NCI-H2107 treated with DMSO at 0.1 percent for 48 hours (cell line): ENCODE measurements at regions not wholly inside any gene's neighbourhood (a gene's known extent, or its start where the extent isn't known, plus 50 kb on each side); places are given as distances from the start of the nearest gene placed in this dataset.

ENCODE experiments used
- DNase-seq: peaks from one replicate; lab custom pipeline; 2025; ENCODE audit not compliant: unreplicated experiment; lab: John Stamatoyannopoulos, UW

DNA sequence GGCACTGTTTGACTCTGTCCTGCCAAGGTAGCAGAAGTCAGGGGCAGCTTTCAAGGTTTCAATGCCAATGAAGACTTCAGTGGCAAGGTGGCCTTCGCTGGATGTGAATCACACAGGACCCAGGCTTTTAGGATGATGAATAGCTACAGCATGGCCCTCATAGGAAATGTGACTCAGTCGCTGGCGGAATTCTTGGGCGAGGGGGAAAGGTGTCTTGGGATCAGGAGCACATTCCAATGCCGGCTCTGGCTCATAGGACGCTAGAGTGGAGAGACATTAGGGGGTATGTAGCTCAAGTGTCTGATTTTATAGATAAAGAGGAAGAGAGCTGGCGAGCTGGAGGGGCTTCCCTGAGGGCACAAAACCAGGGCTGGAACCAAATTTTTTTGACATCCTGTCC, 68.6 kb downstream of the SMIM21 start:
- no peak for DNase-seq

DNA sequence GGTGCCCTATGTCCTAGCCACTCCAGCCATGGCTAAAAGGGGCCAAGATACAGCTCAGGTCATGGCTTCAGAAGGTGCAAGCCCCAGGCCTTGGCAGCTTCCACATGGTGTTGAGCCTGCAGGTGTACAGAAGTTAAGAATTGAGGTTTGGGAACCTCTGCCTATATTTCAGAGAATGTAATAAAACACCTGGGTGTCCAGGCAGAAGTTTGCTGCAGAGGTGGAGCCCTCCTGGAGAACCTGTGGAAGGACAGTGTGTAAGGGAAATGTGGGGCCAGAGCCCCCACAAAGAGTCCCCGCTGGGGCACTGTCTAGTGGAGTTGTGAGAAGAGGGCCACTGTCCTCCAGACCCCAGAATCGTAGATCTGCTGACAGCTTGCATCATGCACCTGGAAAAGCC, 74.1 kb downstream of the SMIM21 start:
- DNase-seq, result no peak

DNA sequence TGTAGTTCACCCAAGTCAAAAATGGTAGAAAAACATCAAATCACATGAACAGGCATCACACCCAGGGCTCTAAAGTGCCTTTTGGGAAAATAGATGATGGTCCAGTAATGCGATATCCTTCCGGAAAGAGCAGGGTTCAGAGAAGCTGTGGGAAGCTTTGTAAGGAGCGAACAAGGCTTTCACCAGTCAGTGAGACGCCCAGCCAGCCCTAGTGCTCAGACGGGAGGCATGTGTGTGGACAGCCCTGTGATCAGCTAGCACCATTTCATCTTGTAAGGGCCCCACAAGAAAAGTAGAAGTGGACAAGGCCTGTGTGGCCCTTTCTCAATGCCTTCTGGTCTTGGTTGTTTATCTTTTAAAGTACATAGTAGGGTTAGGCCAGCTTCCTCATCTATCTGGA, 76.1 kb downstream of the SMIM21 start:
- no peak for DNase-seq

DNA sequence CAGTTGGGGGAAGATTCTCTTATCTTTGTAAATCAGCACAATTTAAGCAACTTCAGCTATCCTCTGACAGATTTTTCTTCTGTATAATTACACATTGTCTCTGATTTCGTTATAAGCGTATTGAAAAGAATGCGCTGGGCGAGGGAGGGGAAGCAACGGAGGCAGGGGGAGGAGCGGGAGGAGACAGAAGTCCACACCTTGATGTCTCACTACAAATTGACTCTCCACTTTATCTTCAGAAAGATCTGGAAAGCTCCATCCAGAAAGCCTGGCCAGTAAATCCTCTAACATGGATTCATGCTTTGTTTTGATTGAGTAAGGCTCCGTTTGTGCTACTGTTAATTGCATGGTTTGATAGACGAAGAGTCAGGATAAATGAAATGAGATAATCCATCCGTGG, 76.6 kb downstream of the SMIM21 start:
- no peak for DNase-seq

DNA sequence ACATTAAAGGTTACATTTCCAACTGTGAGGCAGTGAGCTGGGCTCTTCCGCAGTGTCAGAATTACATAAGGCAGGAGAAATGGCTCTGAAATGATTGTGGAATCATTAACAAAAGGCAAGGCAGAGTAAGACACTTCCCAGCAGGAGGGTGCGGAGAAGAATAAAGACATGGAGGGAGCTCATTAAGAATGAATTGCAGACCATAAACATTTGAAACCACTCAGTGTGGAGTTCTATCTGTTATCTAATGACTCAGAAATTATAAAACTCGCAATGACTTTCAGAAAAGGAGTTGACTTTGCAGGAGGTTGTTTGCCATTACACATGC, 77.0 kb downstream of the SMIM21 start:
- DNase-seq, result peak; percentile 40

DNA sequence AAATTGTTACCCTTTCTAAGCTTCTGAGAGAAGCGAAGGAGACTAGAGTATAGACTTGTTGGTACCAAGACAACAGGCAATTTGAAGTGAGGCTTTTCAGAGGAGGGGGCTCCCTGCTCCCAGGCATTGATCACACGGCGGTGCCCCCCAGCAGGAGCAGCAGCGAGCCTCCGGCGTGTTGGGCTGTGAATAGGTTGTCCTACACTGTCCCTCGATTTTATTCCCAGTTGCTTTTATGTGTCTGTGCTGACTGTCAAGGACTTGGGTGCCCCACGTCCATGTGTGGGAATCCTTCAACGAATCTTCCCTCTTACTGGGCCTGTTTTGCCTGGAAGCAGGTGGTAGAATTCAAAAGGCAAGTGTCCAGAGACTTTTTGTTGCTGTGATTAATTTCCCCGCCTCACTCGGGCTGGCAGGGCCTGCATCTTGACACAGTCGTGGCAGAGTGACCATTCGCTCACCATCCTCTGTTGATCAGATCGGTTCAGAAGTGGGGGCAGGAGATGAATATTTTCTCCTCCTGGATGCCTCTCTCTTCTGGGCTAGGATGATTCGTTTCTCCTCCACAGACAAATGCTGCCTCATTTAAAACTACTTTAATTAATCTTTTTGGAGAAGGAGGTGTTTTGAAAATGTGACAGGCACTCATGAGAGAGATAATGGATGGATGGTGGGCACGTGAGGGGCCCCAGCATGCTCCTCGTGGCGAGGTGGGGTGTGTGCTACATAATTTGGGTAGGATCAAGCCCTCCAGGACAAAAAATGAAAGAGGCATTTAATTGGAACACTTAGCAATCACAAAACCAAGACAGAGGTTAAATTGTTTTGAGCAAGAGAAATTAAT, 77.6 kb downstream of the SMIM21 start:
- no peak for DNase-seq

DNA sequence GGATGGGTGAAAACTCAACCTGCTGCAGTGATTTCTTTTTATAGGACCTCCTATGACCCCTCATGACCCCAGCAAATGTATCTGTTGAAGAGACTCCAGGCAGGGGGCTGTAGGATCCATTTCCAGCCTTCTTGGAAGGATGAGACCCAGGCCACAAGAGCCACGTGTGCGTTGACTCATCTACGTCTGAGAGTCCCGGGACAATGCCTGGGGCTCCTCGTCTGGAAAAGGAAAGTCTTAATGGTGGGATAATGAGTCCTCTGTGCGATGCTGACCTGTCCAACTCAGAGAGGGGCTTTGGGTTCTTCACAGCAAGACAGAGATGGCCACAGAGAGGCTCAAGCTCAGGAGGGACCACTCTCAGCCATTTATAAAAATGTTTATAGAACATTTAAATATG, 80.8 kb downstream of the SMIM21 start:
- DNase-seq, result no peak

DNA sequence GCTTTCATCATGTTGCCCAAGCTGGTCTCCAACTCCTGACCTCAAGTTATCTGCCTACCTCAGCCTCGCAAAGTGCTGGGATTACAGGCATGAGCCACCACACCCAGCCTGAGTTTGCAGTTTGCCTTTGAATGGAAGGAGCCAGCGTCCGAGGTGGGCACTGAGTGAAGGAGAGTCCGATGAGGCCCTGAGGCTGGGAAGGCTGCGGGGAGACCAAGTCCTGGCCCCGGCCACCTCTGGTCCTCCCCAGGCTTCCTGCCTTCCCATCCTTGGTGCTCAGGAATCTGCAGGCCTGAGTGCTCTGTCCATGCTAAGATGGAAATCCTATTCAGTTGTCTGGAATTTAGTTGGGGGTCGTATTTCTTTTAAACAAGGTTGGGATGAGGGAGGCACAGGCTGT, 82.9 kb downstream of the SMIM21 start:
- no peak for DNase-seq

GRCh38 chr18:75344161-75344560, 83.3 kb downstream of the SMIM21 start:
- DNase-seq, result no peak

- DNase-seq, result no peak
Measured at GRCh38 chr18:75343389-75343788, 84.1 kb downstream of the SMIM21 start.

GRCh38 chr18:75341897-75342296, 85.6 kb downstream of the SMIM21 start:
- DNase-seq, result no peak

DNA sequence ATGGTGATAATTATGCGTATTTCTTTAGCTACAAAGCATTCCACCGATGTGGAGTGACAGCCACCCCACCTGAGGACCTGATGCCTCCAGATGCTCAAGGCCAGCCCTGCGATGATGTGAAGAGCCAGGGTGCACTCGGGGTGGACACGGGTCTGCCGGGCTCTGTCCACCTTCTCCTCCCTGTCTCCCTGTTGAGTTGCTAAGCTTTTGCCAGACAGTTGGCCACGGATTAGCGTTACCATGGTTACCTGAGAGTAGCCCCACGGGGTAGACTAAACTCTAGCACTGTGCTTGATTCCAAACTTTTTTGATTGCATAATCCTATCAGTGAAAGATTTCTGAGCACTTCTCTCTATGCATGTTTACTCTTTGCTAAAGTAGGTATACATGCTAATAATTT, 86.2 kb downstream of the SMIM21 start:
- DNase-seq, result no peak

DNA sequence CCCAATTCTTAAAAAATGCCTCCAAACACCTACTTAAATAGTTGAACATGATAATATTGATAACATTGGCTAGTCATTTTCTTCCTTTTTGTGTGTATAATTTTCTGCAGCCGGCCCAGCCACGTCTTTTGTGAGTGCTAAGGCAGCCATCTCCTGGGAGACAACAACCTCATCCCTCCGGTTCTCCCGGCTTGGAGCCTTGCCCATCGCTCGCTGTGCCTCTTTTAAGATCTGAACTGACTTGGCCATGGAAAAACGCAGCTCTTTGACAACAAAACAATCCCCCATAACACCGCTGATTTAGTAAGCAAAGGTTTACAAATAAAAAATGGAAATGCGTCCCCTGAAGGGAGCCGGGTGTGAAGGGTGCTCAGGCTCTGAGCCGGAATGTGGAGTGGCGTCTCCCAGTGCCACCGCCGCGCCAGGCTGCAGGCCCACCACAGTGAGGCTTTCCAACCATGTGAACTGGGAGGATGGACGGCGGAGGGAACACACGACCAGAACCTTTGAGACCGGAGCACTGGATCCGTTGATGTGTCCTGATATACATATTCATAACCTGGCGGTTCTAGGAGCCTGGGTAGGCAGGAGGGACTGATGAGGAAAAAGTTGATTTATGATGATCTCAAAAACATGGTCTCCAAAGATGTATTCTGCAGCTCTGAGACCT, 87.4 kb downstream of the SMIM21 start:
- DNase-seq, result no peak
